ENCODE measurements at regions not wholly inside any gene's neighbourhood (a gene's known extent, or its start where the extent isn't known, plus 50 kb on each side); places are given as distances from the start of the nearest gene placed in this dataset.

- TF ChIP-seq CTCF (conservative IDR thresholded peaks at IDR 0.05; ENCODE audit: low read depth, low read length) = no peak
- H3K4me3 ChIP-seq (ENCODE audit: low read depth, low read length) = no peak overlapping the region
Measured at GRCh38 chr11:121890946-121891515, 225.0 kb downstream of the BLID start.

GRCh38 chr11:121890377-121890776 is 225.6 kb downstream of the BLID start:
- no peak for TF ChIP-seq CTCF (conservative IDR thresholded peaks at IDR 0.05; ENCODE audit: low read depth, low read length)
- no peak for DNase-seq (ENCODE audit: low read depth)
- no peak overlapping the region for H3K4me3 ChIP-seq (ENCODE audit: low read depth, low read length)

More at GRCh38 chr11:121890946-121891515, 225.0 kb downstream of the BLID start:
- DNase-seq (ENCODE audit: low read depth) = no peak

- DNase-seq (ENCODE audit: low read depth) = no peak
- no peak overlapping the region for H3K4me3 ChIP-seq (ENCODE audit: low read depth, low read length)
Measured at GRCh38 chr11:121889931-121890330, 226.1 kb downstream of the BLID start.

GRCh38 chr11:121889186-121889585 is 226.8 kb downstream of the BLID start:
- no peak for TF ChIP-seq CTCF (conservative IDR thresholded peaks at IDR 0.05; ENCODE audit: low read depth, low read length)
- H3K4me3 ChIP-seq (ENCODE audit: low read depth, low read length) = no peak overlapping the region
- no peak for DNase-seq (ENCODE audit: low read depth)

More at GRCh38 chr11:121889931-121890330, 226.1 kb downstream of the BLID start:
- TF ChIP-seq CTCF (conservative IDR thresholded peaks at IDR 0.05; ENCODE audit: low read depth, low read length) = no peak

- no peak overlapping the region for H3K4me3 ChIP-seq (ENCODE audit: low read depth, low read length)
- no peak for DNase-seq (ENCODE audit: low read depth)
- TF ChIP-seq CTCF (conservative IDR thresholded peaks at IDR 0.05; ENCODE audit: low read depth, low read length) = no peak
Measured at GRCh38 chr11:121887976-121888557, 227.9 kb downstream of the BLID start.

GRCh38 chr11:121887569-121887968 is 228.4 kb downstream of the BLID start:
- TF ChIP-seq CTCF (conservative IDR thresholded peaks at IDR 0.05; ENCODE audit: low read depth, low read length) = no peak
- no peak overlapping the region for H3K4me3 ChIP-seq (ENCODE audit: low read depth, low read length)
- no peak for DNase-seq (ENCODE audit: low read depth)

GRCh38 chr11:121886996-121887395 is 229.0 kb downstream of the BLID start:
- TF ChIP-seq CTCF (conservative IDR thresholded peaks at IDR 0.05; ENCODE audit: low read depth, low read length) = no peak
- no peak overlapping the region for H3K4me3 ChIP-seq (ENCODE audit: low read depth, low read length)
- no peak for DNase-seq (ENCODE audit: low read depth)

Measured in epithelial cell of proximal tubule (primary cell).